Transverse colon (tissue), 4 donors: ENCODE measurements at regions not wholly inside any gene's neighbourhood (a gene's known extent, or its start where the extent isn't known, plus 50 kb on each side); places are given as distances from the start of the nearest gene placed in this dataset.

Experiments used
- DNase-seq: peaks from one replicate; pipeline ENCODE4 v3.0.0-alpha.2; 2019
- H3K27ac ChIP-seq, 4 donors: fragments of 200-600 bp; sonication (generic); 2 replicates each; pipeline ENCODE4 v1.5.1; 2016 to 2018; ENCODE audit warnings: inconsistent platforms in 4 of 4
- H3K27me3 ChIP-seq: fragments of 200-600 bp; sonication (generic); 2 replicates; pipeline ENCODE4 v1.5.1; 2017; ENCODE audit warnings: inconsistent platforms
- H3K36me3 ChIP-seq, 4 donors: fragments of 200-600 bp; sonication (generic); 2 replicates each; pipeline ENCODE4 v1.5.1; 2017 to 2019; ENCODE audit warnings: inconsistent platforms in 4 of 4
- H3K4me1 ChIP-seq, 4 donors: fragments of 200-600 bp; sonication (generic); 2 replicates each; pipeline ENCODE4 v1.5.1; 2017 to 2020; ENCODE audit warnings: inconsistent platforms in 4 of 4
- H3K4me3 ChIP-seq, 4 donors: fragments of 200-600 bp; sonication (generic); 1 replicate in 1 of 4; 2 replicates in 3 of 4; pipeline versions ENCODE4 v1.5.1 to v1.6.1; 2017 to 2019; ENCODE audit warnings: inconsistent platforms in 4 of 4
- H3K9me3 ChIP-seq, 2 donors: fragments of 200-600 bp; sonication (generic); 2 replicates each; pipeline ENCODE4 v1.5.1; 2017 to 2019; ENCODE audit warnings: inconsistent platforms in 2 of 2
- EP300 ChIP-seq: sonication (generic); formaldehyde crosslinking; IDR thresholded peaks from one replicate; pipeline ENCODE4 v1.6.1; 2017; ENCODE audit warnings: antibody characterized with exemption, low read depth
- POLR2A ChIP-seq: fragments of 450-650 bp; IDR thresholded peaks from one replicate; pipeline ENCODE4 v1.6.1; 2016; ENCODE audit warnings: antibody characterized with exemption, mild to moderate bottlenecking, moderate library complexity
- POLR2AphosphoS5 ChIP-seq, 3 donors: sonication (generic); formaldehyde crosslinking; IDR thresholded peaks; one replicate each; pipeline ENCODE4 v1.6.1; 2016; ENCODE audit warnings: antibody characterized with exemption in 3 of 3
- WGBS, 2 donors: methylation state at CpG; one replicate each; pipeline ENCODE4 v1.1.5; 2018; ENCODE audit warnings: low coverage in 1 of 2; 5-methylcytosine and 5-hydroxymethylcytosine counted together
- in situ Hi-C, 4 donors: fragments of 200-750 bp; cut with MboI; loops; one replicate each; pipeline versions ENCODE4 v1.15.0 to v1.15.1; 2017; ENCODE audit warnings: low sequenced_read_pairs in 3 of 4, low pct_ligation_motif_present in 1 of 4, low pct_unique_long_range_greater_than_20kb in 1 of 4
- intact Hi-C: fragments of 100-400 bp; cut with DNase I; formaldehyde crosslinking; loops from one replicate; pipeline ENCODE4 v1.15.1; 2023; ENCODE audit warnings: low total_unique reads
- TF ChIP-seq, protein P1 (sequence below), 5 experiments: fragments of 200-600 bp in 3 of 5; fragments of 450-650 bp in 2 of 5; sonication (generic) in 3 of 5; IDR thresholded peaks; 1 replicate in 2 of 5; 2 replicates in 3 of 5; pipeline ENCODE4 v1.5.1; 2016 to 2017; ENCODE audit warnings: antibody characterized with exemption in 5 of 5, inconsistent platforms in 3 of 5, mild to moderate bottlenecking in 2 of 5, moderate library complexity in 1 of 5

DNA sequence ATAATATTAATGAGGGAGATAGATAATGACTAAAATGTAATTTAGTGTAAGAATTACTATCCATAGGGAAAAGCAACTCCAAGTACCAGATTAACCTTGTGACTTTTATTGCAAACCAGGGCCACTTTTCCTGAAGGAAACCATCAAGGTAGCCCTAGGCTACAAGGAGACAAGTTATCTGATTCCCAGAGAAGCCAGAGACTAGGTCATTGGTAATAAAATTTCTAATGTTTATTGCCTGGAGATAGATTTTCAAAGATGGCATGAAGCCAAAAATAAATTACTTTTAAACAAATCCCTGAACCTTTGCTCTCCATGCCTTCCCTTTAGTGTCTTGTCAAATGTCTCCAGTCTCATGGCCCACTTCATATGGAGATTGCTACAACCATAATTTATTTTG, 610.1 kb upstream of the SLC10A2 start:
- Histone ChIP-seq H3K9me3 (no peaks in the 10 kb centered on the region), H3K4me3 (no peak overlapping the region), H3K4me1 (no peaks in the 10 kb centered on the region), H3K36me3 (no peaks in the 10 kb centered on the region), H3K27ac (no peak overlapping the region), H3K27me3 (no peaks in the 10 kb centered on the region)
- TF ChIP-seq POLR2A (no peak), EP300 (no peak), POLR2AphosphoS5 (IDR thresholded peaks at IDR 0.05) (no peak)
- TF ChIP-seq, protein P1, sequence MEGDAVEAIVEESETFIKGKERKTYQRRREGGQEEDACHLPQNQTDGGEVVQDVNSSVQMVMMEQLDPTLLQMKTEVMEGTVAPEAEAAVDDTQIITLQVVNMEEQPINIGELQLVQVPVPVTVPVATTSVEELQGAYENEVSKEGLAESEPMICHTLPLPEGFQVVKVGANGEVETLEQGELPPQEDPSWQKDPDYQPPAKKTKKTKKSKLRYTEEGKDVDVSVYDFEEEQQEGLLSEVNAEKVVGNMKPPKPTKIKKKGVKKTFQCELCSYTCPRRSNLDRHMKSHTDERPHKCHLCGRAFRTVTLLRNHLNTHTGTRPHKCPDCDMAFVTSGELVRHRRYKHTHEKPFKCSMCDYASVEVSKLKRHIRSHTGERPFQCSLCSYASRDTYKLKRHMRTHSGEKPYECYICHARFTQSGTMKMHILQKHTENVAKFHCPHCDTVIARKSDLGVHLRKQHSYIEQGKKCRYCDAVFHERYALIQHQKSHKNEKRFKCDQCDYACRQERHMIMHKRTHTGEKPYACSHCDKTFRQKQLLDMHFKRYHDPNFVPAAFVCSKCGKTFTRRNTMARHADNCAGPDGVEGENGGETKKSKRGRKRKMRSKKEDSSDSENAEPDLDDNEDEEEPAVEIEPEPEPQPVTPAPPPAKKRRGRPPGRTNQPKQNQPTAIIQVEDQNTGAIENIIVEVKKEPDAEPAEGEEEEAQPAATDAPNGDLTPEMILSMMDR (IDR thresholded peaks at IDR 0.05) = no peak
- in situ Hi-C loops (no loop called here), intact Hi-C loops (no loop called here)
- no peak for DNase-seq

DNA sequence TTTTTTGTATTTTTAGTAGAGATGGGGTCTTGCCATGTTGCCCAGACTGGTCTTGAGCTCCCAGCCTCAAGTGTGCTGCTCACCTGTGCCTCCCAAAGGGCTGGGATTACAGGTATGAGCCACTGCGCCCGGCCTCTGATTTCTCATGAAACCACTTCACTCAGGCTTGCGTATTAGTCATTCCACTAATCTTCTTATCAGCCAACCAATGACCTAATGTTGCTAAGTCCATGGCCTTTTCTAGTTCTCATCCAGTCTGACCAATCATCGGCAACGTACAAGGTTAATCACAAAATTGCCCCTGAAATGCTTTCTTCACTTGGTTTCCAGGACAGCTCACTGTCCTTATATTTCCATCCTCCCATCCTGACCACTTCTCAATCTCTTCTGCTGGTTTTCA, 605.3 kb upstream of the SLC10A2 start:
- Histone ChIP-seq H3K4me3 (no peak overlapping the region), H3K27ac (no peak overlapping the region), H3K9me3 (no peaks in the 10 kb centered on the region), H3K27me3 (no peaks in the 10 kb centered on the region), H3K4me1 (no peaks in the 10 kb centered on the region), H3K36me3 (no peaks in the 10 kb centered on the region)
- intact Hi-C loops (no loop called here), in situ Hi-C loops (no loop called here)
- no peak for DNase-seq
- TF ChIP-seq POLR2AphosphoS5 (IDR thresholded peaks at IDR 0.05) (no peak), POLR2A (no peak), EP300 (no peak)
- TF ChIP-seq, protein P1 (IDR thresholded peaks at IDR 0.05) = no peak
- WGBS, 2 donors = 97 to 99% methylated on average over 3 to 5 of the region's 5 CpGs

DNA sequence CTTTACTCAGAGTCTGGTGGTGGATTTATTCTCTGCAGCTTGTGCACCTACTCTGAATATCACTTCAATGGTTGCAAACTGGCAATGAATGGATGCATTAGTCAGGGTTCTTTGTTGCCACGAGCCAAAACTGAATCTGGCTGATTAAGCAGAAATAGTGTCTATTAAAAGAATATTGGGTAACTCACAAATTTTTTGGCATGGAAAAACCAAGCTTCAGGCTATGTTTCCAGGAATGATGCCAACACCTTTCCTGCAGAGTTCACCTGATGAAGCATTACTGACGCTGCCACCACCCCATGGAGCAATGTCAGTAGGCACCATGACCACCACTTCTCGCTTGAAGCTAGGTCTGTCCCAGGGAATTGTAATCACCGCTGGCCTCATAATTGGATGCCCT, 597.8 kb upstream of the SLC10A2 start:
- H3K4me3 ChIP-seq = no peak overlapping the region
- no peaks in the 10 kb centered on the region for H3K27me3 ChIP-seq
- no peak overlapping the region for H3K27ac ChIP-seq
- no peaks in the 10 kb centered on the region for H3K9me3 ChIP-seq
- 83 to 96% methylated on average over 3 to 4 of the region's 4 CpGs for WGBS, 2 donors
- in situ Hi-C loops = no loop called here
- TF ChIP-seq EP300 = no peak
- TF ChIP-seq, protein P1 (IDR thresholded peaks at IDR 0.05) = no peak
- TF ChIP-seq POLR2AphosphoS5 (IDR thresholded peaks at IDR 0.05) = no peak
- no peak for TF ChIP-seq POLR2A
- no peaks in the 10 kb centered on the region for H3K36me3 ChIP-seq
- intact Hi-C loops = no loop called here
- H3K4me1 ChIP-seq = no peaks in the 10 kb centered on the region
- DNase-seq = no peak

DNA sequence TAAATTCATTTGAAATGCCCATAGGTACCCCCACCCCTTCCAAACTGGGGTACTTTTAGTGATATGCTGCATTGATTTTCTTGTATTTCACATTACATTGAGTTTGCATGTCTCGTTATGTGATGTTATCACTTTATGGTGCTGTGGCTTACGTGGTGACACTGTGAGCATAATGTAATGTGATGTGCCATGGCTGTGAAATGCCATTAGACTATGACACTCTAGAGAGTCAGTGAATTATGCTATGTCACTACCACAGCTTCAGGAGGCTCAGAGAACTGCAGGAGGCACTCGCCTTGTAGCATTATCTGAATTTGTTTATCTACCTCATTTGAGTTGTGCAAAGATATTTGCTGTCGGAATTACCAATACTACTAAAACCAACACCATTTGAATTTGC, 590.1 kb upstream of the SLC10A2 start:
- no peak for DNase-seq
- intact Hi-C loops = no loop called here
- in situ Hi-C loops = no loop called here
- Histone ChIP-seq H3K4me1 (no peaks in the 10 kb centered on the region), H3K4me3 (no peak overlapping the region), H3K9me3 (no peaks in the 10 kb centered on the region), H3K27ac (no peak overlapping the region), H3K36me3 (no peaks in the 10 kb centered on the region), H3K27me3 (no peaks in the 10 kb centered on the region)
- TF ChIP-seq EP300 (no peak), POLR2AphosphoS5 (IDR thresholded peaks at IDR 0.05) (no peak), POLR2A (no peak)
- TF ChIP-seq, protein P1 (IDR thresholded peaks at IDR 0.05) = no peak
- WGBS, 2 donors = 81 to 83% methylated on average over 2 to 4 of the region's 4 CpGs
